GM21723 (cell line): ENCODE measurements at regions not wholly inside any gene's neighbourhood (a gene's known extent, or its start where the extent isn't known, plus 50 kb on each side); places are given as distances from the start of the nearest gene placed in this dataset.

ENCODE experiments used
- ATAC-seq: cut with Tn5 transposase; IDR thresholded peaks from one replicate; pipeline ENCODE4 v1.9.1; 2021; ENCODE audit warnings: mild to moderate bottlenecking, moderate library complexity; ENCODE audit not compliant: unreplicated experiment

GRCh38 chr11:116421529-116422185 is 351.1 kb downstream of the BUD13 start:
- ATAC-seq = no peak

DNA sequence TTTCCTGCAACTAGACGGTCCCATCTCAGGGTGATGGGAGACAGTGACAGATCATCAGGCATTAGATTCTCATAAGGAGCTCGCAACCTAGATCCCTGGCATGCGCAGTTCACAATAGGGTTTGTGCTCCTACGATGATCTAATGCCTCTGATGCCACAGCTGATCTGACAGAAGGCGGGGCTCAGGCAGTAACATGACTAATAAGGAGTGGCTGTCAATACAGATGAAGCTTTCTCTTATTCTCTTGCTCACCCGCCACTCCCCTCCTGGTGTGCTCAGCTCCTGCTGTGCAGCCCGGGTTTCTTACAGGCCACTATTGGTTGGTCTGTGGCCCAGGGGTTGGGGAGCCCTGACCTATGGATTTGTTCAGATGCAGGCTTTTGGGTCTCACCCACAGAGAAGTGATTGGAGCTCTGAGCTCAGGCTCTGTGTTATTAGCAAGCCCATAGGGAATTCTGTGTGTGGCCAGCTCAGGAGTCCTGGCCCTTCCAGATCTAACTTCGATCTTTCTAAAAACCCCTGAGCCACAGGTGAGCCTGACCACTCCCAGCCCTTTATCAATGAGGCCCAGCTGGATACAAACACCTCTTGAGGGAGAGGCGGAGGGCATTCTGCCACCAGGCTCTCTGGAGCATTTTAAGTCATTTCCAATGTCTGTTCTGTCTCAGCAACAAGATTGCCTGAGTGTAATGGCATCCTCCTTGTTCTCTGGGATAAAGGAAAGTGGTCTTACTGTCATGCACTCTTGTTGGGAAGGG is 351.8 kb downstream of the BUD13 start:
- no peak for ATAC-seq

GRCh38 chr11:116420030-116420429 is 352.8 kb downstream of the BUD13 start:
- ATAC-seq = no peak

GRCh38 chr11:116418388-116419041 is 354.3 kb downstream of the BUD13 start:
- no peak for ATAC-seq

GRCh38 chr11:116416852-116417251 is 355.9 kb downstream of the BUD13 start:
- no peak for ATAC-seq

DNA sequence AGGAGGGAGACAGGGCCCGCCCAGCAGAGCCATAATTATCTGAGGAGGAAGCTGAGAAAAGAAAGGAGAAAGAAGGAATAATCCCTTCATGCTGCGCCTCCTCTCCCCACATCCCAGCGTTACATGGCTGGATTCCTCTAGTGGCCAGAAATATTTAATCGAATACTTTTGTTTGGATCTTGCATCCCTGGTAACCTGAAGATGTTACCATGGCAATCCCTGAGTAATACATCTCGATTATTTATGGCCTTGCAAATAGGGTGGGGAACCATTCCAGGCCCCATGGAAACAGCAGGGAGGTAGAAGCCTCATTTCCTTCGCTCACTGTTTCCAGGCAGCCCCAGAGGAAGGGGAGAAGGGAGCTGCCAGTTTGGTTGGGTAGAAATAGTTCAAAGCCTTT is 357.7 kb downstream of the BUD13 start:
- ATAC-seq = no peak

DNA sequence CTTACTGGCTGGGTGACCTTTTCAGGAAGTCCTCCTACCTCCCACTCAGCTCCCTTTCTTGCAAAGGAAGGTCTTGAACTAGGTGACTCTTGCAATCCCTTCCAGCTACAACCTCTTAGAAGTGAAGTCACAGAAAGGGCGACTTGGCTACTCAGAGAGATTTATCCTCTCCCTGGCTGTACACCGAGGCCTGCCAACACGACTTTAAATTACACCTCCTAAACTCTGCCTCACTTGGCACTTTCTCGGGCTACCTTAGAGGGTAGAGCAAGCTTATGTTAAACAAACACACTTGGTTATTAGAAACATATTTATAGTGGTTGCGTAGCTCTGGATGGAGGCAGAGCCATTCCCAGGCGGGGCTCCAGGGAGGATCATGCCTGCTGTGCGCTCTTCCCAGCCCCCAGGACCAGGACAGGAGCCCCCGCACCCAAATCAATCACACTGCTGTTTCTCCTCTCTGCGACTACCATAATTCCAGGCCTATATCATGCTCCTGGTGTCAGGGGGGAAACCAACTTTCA is 358.4 kb downstream of the BUD13 start:
- ATAC-seq = no peak

- no peak for ATAC-seq
Measured at GRCh38 chr11:116413301-116414242, 359.2 kb downstream of the BUD13 start.

- ATAC-seq = no peak
Measured at GRCh38 chr11:116412118-116412889, 360.5 kb downstream of the BUD13 start.

DNA sequence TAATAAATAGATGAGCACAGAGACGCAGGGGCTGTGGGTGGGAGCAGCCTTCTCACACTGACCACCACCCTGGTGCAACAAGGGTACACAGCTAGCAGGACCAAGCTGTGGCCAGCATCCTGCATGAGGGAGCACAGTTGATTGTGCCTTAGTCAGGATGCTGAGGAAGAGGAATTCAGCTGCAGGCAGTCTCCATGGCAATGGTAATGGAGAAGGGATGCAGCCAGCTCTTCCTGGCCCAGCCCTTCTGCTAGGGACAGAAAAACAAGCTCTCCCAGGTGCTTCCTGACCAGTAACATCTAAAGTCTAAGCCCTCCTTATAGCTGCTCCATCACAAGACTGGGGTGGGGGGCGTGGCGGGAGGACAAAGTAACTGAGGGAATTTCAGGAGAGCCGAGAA is 363.5 kb downstream of the BUD13 start:
- no peak for ATAC-seq

- ATAC-seq = no peak
Measured at GRCh38 chr11:116406042-116406441, 366.7 kb downstream of the BUD13 start.

DNA sequence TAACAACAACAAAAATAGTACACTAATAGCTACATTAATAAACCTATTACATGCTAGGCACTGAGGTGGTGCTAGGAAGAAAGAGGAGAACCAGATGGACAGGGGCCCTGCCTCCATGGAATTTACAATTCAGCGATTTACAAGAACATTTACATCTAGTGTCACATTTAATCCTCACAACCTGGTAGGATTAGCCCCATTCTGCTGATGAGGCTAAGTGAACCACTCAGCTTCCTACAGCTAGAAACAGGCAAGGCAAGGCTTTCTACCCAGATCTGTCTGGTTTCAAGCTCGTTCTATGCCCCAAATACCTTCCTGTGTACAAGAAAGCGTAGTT is 368.4 kb downstream of the BUD13 start:
- ATAC-seq = no peak

DNA sequence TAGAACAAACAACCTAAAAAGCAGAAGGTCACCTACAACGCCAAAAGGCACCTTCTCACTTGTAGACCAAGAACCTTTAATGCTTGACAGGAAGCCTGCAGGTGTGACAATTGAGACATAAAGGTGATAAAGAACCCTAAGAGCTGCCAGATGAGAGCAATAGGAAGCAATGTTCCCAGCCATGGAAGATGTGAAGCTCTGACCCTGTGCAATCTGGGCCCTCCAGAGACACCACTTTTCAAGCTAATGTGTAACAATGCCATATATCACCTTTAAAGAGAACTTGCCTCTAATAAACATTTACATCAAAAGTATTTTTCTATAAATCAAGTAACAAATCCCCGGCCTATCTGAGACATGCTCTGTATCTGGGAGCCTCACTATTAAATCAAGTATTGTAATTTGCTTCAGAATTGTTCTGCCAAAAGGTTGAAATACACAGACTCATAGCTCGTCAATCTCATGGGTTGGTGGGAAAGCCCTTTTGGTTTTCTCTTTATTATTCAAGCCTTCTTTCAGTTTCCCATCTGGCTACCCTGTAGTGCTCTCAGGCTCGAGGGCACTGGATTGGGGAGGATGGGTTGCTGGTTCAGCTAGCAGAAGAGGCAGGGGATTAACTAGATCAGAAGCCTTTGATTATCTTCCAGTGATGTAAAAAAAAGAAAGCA is 368.9 kb downstream of the BUD13 start:
- no peak for ATAC-seq

DNA sequence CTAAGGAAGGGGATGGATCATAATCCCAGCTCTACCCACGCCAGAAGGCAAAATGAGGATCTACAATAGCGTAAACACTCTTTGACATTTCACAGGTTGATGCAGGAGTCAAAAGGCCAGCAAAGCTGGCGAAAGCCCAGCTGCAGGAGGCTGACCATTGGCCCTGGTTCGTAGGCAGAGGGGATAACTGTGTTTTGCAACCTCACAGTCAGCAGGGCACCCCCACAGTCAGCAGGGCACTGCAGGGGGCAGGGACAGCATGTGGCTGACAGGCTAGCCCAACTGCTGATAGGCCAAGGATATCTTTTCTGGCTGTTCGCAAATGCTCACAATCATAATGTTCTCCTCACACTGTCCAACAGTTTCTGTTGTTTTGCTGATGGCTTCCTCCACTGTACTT is 372.7 kb downstream of the BUD13 start:
- ATAC-seq = no peak

GRCh38 chr11:116397602-116398084 is 375.1 kb downstream of the BUD13 start:
- no peak for ATAC-seq

GRCh38 chr11:116396331-116396730 is 376.5 kb downstream of the BUD13 start:
- ATAC-seq = no peak

GRCh38 chr11:116394022-116394421 is 378.8 kb downstream of the BUD13 start:
- ATAC-seq = no peak

DNA sequence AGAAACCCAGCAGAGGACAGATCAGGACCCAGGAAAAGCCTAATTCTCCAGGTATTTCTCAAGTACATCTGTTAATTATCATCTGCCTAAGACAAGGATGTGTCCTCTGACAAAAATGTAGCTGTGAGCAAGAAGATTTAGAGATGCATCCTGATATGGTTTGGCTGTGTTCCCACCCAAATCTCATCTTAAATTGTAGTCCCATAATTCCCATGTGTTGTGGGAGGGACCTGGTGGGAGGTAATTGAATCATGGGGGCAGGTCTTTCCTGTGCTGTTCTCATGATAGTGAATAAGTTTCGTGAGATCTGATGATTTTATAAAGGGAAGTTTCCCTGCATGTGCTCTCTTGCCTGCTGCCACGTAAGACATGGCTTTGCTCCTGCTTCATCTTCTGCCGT is 381.8 kb downstream of the BUD13 start:
- ATAC-seq = no peak

DNA sequence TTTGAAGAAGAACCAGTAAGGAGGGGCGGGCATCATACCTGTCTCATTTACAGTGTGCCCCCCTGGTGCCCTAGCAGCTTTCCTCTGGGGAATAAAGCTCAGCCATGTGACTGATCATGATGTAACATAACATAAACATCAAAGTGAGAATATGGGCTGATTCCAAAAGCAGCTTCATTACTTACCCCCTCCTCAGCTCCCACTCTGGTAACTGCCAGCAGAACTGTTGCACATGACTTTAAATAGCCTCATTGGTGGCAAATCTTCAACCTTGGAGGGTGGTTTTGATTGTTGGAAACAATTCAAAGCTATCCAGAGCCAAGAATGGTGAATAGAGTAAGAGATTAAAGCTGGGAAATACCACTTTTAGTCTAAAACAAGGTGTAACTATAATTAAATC is 384.6 kb downstream of the BUD13 start:
- no peak for ATAC-seq
